PC-3 (cell line): ENCODE measurements at regions not wholly inside any gene's neighbourhood (a gene's known extent, or its start where the extent isn't known, plus 50 kb on each side); places are given as distances from the start of the nearest gene placed in this dataset.

Experiments used
- ATAC-seq: fragments of 200-7000 bp; cut with Tn5 transposase; 2 replicates; pipeline ENCODE4 v1.9.1; 2020; ENCODE audit warnings: mild to moderate bottlenecking, moderate library complexity
- BruUV-seq: library from RNA; stranded (reverse); fragments of 400-500 nt; replicated peaks from 2 replicates; lab custom pipeline; 2021; lab: Mats Ljungman, UMichigan
- CTCF ChIA-PET: fragments of 300-600 bp; sonication (Branson Sonifier 250); formaldehyde crosslinking; loops from one replicate; lab custom pipeline; 2022; ENCODE audit warnings: antibody characterized with exemption; lab: Charles Lee
- POLR2A ChIA-PET: fragments of 300-600 bp; sonication (Branson Sonifier 250); formaldehyde crosslinking; loops from one replicate; lab custom pipeline; 2022; ENCODE audit warnings: antibody characterized with exemption; ENCODE audit not compliant: unreplicated experiment; lab: Charles Lee
- DNase-seq: peaks from one replicate; pipeline ENCODE4 v3.0.0-alpha.2; 2015
- H2AFZ ChIP-seq: fragments of 300-600 bp; sonication (generic); 2 replicates; pipeline ENCODE4 v1.6.0; 2016; ENCODE audit warnings: antibody characterized with exemption, low read length
- H3F3A ChIP-seq: fragments of 300-600 bp; sonication (generic); one replicate; pipeline ENCODE4 v1.6.0; 2017; ENCODE audit warnings: antibody characterized with exemption, low read length, control low read depth, mild to moderate bottlenecking; ENCODE audit not compliant: unreplicated experiment
- H3K27ac ChIP-seq: fragments of 300-600 bp; sonication (generic); 2 replicates; pipeline ENCODE4 v1.5.1; 2016; ENCODE audit warnings: mild to moderate bottlenecking, low read length
- H3K27me3 ChIP-seq: fragments of 300-600 bp; sonication (generic); 2 replicates; pipeline ENCODE4 v1.6.1; 2016; ENCODE audit warnings: low read length, mixed read lengths
- H3K36me3 ChIP-seq: fragments of 300-600 bp; sonication (generic); 2 replicates; pipeline ENCODE4 v1.6.1; 2016; ENCODE audit warnings: low read depth, mixed run types, low read length, mixed read lengths
- H3K4me1 ChIP-seq: fragments of 300-600 bp; sonication (generic); 2 replicates; pipeline ENCODE4 v1.5.1; 2016; ENCODE audit warnings: low read length; ENCODE audit not compliant: insufficient read depth
- H3K4me2 ChIP-seq: fragments of 300-600 bp; sonication (generic); 2 replicates; pipeline ENCODE4 v1.6.0; 2016; ENCODE audit warnings: low read length
- H3K4me3 ChIP-seq: fragments of 300-600 bp; sonication (generic); 2 replicates; pipeline ENCODE4 v1.5.1; 2016; ENCODE audit warnings: mild to moderate bottlenecking, low read length, mixed read lengths
- H3K79me2 ChIP-seq: fragments of 300-600 bp; sonication (generic); 2 replicates; pipeline ENCODE4 v1.6.1; 2017; ENCODE audit warnings: low read length, mixed read lengths
- H3K9ac ChIP-seq: fragments of 300-600 bp; sonication (generic); 2 replicates; pipeline ENCODE4 v1.6.0; 2016; ENCODE audit warnings: mild to moderate bottlenecking, low read length
- H3K9me2 ChIP-seq: fragments of 300-600 bp; sonication (generic); replicated peaks from 2 replicates; pipeline ENCODE4 v1.6.1; 2016; ENCODE audit warnings: mixed run types, low read length, mixed read lengths
- H3K9me3 ChIP-seq: fragments of 300-600 bp; sonication (generic); 2 replicates; pipeline ENCODE4 v1.6.1; 2016; ENCODE audit warnings: low read length, mixed read lengths
- H4K20me1 ChIP-seq: fragments of 300-600 bp; sonication (generic); 2 replicates; pipeline ENCODE4 v1.6.1; 2016; ENCODE audit warnings: low read length, mixed read lengths
- EZH2 ChIP-seq: fragments of 300-600 bp; sonication (generic); IDR thresholded peaks from one replicate; pipeline ENCODE4 v1.6.1; 2017; ENCODE audit warnings: antibody characterized with exemption, mild to moderate bottlenecking, low read length; ENCODE audit not compliant: unreplicated experiment
- EZH2phosphoT487 ChIP-seq: fragments of 300-600 bp; sonication (generic); IDR thresholded peaks from 2 replicates; pipeline ENCODE4 v1.6.1; 2018; ENCODE audit warnings: mild to moderate bottlenecking, antibody characterized with exemption, low read length, borderline replicate concordance
- intact Hi-C: fragments of 100-400 bp; cut with micrococcal nuclease; formaldehyde crosslinking; loops from 2 replicates; pipeline ENCODE4 v1.9.0; 2023
- TF ChIP-seq, protein P1 (sequence below): fragments of 300-600 bp; sonication (generic); conservative IDR thresholded peaks from 2 replicates; pipeline ENCODE4 v1.5.1; 2017; ENCODE audit warnings: antibody characterized with exemption, low read depth, mild to moderate bottlenecking, low read length

DNA sequence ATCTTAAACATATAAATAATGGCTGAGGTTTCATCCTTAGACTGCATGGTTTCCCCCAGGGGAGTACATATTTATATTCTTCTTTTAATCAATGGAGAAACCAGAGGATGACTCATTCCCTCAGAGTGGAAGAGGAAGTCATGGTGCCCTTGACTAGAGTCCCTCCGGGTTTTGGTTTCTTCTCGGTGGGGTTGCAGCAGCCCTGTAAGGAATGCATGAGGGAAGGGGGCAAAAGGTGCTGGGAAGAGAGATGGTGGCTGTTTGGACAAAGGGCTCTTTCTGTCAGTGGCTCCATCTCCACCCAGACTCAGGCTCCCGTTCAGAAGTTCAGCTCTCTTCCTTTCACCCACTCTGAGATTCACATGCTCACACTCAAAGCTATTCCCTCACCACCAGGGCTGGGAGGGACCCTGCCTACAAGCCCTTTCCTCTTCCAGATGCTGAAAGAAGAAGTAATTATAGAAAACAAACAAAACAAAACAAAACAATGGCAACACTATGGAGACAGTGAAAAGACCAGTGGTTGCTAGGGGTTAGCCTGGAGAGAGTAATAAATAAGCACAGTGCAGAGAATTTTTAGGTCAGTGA lies 129.8 kb upstream of the IL12B start:
- TF ChIP-seq, protein P1, sequence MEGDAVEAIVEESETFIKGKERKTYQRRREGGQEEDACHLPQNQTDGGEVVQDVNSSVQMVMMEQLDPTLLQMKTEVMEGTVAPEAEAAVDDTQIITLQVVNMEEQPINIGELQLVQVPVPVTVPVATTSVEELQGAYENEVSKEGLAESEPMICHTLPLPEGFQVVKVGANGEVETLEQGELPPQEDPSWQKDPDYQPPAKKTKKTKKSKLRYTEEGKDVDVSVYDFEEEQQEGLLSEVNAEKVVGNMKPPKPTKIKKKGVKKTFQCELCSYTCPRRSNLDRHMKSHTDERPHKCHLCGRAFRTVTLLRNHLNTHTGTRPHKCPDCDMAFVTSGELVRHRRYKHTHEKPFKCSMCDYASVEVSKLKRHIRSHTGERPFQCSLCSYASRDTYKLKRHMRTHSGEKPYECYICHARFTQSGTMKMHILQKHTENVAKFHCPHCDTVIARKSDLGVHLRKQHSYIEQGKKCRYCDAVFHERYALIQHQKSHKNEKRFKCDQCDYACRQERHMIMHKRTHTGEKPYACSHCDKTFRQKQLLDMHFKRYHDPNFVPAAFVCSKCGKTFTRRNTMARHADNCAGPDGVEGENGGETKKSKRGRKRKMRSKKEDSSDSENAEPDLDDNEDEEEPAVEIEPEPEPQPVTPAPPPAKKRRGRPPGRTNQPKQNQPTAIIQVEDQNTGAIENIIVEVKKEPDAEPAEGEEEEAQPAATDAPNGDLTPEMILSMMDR = no peak
- Histone ChIP-seq H3K9me2 (no peaks in the 10 kb centered on the region), H3K4me2 (no peak overlapping the region), H2AFZ (no peak overlapping the region), H3K79me2 (no peaks in the 10 kb centered on the region), H3K27me3 (no peaks in the 10 kb centered on the region), H4K20me1 (no peaks in the 10 kb centered on the region), H3K36me3 (no peaks in the 10 kb centered on the region), H3K4me1 (peaks cover 49% of the 10 kb centered on the region), H3K9me3 (no peaks in the 10 kb centered on the region), H3K27ac (no peak overlapping the region), H3K4me3 (no peak overlapping the region), H3K9ac (no peak overlapping the region), H3F3A (no peaks in the 10 kb centered on the region)
- no TSS peak for BruUV-seq
- ChIA-PET CTCF (no interaction called here), POLR2A (no interaction called here)
- DNase-seq (peak; percentile 9), ATAC-seq (no peak)
- intact Hi-C loops = no loop called here

DNA sequence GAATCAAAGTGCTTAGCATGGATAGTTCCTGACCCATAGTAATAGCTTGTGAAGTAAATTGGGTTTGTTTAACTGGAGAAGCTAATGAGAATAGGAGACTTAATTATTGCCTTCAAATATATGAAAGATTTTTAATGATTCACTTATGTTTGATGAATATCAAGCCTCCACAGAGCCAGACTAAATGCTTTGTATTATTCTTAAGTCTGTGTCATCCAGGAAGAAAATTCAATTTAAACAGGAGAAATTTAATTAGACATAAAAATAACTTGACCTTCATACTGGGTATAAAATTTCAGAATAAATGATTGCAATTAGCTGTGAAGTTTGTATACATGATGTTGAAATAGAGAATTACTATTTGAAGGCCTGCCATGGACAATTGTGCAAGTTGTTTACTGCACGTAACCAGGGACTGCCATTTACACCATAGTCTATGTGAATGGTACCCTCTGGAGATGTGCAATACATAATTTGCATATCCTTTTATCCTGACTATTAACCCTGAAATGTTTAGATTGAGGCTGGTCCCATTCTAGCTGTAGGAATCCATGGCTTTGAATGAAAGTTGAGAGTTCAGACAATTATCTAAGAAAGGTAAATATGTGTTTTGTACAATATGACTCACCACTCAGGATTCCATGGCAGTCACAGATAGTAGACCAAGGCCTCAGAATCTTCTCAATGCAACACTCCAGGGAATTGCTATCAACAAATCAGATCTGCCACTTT lies 133.5 kb upstream of the IL12B start:
- CTCF ChIA-PET = no interaction called here
- intact Hi-C loops = loop anchor here (2.0 kb wide), 1 partner anchor 47 kb away; no protein-coding TSS in a partner anchor

DNA sequence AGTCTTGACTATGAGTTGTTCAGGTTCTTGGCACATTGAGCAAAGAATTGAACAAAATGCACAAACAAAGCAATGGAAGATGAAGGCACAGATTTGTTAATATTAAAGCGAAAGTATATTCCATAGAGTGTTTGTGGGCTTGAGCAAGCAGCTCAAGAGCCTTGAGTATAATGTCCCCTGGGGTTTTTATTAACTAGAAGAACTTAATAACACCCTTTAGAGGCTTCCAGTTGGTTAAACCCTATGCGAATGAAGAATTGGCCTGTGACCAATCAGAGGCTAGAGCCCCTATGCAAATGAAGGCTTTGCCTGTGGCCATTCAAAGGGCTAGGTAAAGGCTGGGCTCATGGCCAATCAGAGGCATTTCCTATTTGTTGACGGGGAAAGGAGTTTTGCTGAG lies 135.3 kb upstream of the IL12B start:
- ChIA-PET CTCF (no interaction called here), POLR2A (no interaction called here)
- no peaks in the 10 kb centered on the region for H3K27me3 ChIP-seq
- H3K4me3 ChIP-seq = no peak overlapping the region
- H3K27ac ChIP-seq = no peak overlapping the region
- DNase-seq (no peak), ATAC-seq (no peak)
- H4K20me1 ChIP-seq = no peaks in the 10 kb centered on the region
- intact Hi-C loops = no loop called here
- H3F3A ChIP-seq = no peaks in the 10 kb centered on the region
- H2AFZ ChIP-seq = no peak overlapping the region
- H3K36me3 ChIP-seq = no peaks in the 10 kb centered on the region
- no peak for TF ChIP-seq EZH2phosphoT487
- no peak for TF ChIP-seq EZH2
- TF ChIP-seq, protein P1 = no peak
- peaks cover 41% of the 10 kb centered on the region for H3K4me1 ChIP-seq
- no peaks in the 10 kb centered on the region for H3K9me2 ChIP-seq
- H3K9ac ChIP-seq = no peak overlapping the region
- no peaks in the 10 kb centered on the region for H3K9me3 ChIP-seq
- no TSS peak for BruUV-seq
- no peaks in the 10 kb centered on the region for H3K79me2 ChIP-seq
- H3K4me2 ChIP-seq = no peak overlapping the region

More for the DNA sequence above, 133.5 kb upstream of the IL12B start:
- Histone ChIP-seq H3K9ac (no peak overlapping the region), H2AFZ (no peak overlapping the region), H3K27ac (no peak overlapping the region), H3K9me3 (no peaks in the 10 kb centered on the region), H3K79me2 (no peaks in the 10 kb centered on the region), H3K27me3 (no peaks in the 10 kb centered on the region), H3F3A (no peaks in the 10 kb centered on the region), H3K36me3 (no peaks in the 10 kb centered on the region), H3K4me2 (peak overlapping the region; percentile 22; the same call in 1 of the 2 replicates), H4K20me1 (no peaks in the 10 kb centered on the region), H3K4me3 (no peak overlapping the region), H3K4me1 (peaks cover 33% of the 10 kb centered on the region), H3K9me2 (no peaks in the 10 kb centered on the region)
- POLR2A ChIA-PET = no interaction called here
- no TSS peak for BruUV-seq
- DNase-seq = peak; percentile 71
- TF ChIP-seq EZH2 = no peak
- no peak for TF ChIP-seq EZH2phosphoT487
- TF ChIP-seq, protein P1 = no peak
- ATAC-seq = peak; percentile 82
